Fibroblast of peridontal ligament (primary cell): ENCODE measurements at regions not wholly inside any gene's neighbourhood (a gene's known extent, or its start where the extent isn't known, plus 50 kb on each side); places are given as distances from the start of the nearest gene placed in this dataset.
"Not testable (repeated sequence)": the region's sequence is repeated elsewhere in the genome, so short reads cannot be mapped to it uniquely, and the experiment has no call there.

Experiments
- DNase-seq: peaks from one replicate; pipeline ENCODE4 v3.0.0-alpha.2; 2010; ENCODE audit errors: extremely low read depth

DNA sequence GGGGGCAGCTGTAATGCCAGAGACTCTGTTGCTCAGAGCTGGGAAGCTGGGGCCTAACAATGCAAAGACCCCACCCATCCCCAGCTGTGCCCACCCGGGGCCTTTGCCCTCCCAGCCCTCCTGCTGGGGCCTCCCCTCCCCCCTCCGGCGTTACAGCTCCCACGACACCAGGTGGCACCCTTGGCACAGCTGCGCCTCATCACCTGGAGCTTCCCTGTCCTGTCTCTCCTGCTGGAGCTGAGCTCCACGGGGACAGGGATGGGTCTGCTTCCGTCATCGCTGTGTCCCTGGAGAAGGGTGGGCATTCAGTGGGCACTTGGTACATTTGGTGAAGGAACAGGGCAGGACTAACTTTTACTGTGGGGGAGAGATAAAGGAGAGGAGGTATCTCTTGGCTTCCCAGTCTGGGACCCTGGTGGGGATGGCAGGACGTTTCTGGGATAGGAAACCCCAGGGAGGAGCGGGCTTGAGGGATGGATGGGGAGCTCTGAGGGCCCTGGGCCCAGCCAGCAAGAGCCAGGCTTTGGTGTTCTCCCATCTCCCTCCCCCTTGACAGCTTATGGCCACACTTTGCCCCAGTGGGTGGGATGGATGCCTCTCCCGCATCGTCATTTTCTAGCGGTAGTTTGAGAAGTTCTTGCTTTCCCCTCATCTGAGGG, 453.2 kb downstream of the PTPRU start:
- no peak for DNase-seq

DNA sequence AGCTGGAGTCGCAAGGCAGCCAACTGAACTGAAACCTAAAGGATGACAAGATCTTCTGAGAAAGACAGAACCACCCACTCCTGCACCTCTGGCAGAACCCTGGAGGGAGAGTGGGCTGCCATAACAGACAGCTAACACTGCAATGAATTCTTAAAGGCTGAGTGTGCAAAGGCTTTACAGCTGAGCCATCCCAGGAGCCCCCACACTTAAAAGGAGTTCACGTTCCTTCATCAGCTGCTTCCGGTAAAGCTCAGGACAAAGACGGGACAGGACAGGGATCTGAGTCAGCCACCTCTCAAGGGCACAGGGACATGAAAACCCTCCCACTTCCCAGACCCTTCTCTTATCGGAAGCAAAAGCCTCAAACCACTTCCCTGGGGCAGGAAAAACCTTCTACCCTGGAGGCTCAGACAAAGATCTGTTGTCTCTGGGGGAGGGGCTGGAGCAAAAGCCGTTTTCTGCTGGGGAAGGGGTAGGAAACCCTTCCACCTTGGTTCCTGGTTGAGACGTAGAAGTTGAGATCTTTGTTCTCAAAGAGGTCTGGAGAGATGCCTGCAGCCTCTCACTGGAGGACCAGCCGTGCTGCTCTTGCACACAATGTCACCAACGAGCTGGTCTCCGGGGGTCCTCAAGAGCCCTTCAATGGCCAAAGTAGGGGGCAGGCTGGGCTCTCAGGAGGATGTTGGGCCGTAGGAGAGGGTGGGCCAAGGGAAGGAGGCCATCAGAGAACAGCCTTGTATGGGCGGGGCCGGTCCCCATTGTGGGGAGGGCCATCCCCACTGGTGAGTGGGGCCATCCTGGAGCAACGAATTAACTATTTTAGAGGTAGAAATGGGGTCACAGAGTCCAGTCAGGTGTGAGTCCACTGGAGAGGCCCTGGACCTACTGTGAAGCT, 452.4 kb downstream of the PTPRU start:
- DNase-seq = peak; percentile 35

DNA sequence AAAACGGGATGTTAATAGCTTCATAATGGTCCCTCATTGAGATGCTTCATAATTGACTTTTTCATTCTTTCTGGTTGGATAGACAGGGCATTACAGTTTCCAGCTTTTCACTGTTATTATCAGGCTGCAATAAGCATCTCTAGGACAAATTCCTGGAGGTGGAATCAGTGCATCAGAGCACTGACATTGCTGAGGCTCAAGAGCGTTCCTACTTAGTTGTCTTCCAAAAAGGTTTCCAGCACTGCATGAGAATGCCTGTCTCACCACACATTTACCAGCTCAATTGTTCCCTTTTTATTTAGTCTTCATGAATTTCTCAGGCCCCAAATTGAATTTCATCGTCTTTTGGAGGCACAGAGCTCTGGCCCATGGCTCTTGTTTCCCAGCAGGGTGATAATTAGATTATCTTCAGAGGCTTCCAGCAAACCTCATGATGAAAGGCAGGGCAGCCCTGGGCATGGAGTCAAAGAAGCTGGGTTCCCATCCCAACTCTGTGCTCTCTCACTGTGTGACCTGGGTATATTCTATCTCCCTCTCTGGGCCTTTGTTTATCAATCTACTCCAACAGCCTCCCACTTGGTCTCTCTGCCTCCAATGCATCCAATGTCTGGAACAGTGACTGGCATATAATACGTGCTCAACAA, 451.4 kb downstream of the PTPRU start:
- peak; percentile 11 for DNase-seq

DNA sequence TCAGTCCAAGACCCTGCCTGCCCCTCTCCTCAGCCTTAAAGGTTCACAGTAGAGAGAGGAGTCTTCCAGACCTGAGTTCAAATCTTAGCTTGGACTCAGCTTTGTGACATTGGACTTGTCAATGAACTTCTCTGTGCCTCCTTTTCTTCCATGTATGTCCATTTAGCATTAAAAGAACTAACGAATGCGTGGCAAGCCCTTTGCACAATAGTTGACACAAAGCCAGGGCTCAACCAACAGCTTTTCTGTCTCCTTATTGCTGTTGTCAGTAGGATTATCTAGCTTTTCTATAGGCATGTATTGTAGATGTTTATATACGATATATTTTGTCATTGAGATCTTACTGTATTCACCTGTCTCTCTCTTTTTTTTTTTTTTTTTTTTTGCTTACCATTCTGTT, 450.8 kb downstream of the PTPRU start:
- DNase-seq = no peak

DNA sequence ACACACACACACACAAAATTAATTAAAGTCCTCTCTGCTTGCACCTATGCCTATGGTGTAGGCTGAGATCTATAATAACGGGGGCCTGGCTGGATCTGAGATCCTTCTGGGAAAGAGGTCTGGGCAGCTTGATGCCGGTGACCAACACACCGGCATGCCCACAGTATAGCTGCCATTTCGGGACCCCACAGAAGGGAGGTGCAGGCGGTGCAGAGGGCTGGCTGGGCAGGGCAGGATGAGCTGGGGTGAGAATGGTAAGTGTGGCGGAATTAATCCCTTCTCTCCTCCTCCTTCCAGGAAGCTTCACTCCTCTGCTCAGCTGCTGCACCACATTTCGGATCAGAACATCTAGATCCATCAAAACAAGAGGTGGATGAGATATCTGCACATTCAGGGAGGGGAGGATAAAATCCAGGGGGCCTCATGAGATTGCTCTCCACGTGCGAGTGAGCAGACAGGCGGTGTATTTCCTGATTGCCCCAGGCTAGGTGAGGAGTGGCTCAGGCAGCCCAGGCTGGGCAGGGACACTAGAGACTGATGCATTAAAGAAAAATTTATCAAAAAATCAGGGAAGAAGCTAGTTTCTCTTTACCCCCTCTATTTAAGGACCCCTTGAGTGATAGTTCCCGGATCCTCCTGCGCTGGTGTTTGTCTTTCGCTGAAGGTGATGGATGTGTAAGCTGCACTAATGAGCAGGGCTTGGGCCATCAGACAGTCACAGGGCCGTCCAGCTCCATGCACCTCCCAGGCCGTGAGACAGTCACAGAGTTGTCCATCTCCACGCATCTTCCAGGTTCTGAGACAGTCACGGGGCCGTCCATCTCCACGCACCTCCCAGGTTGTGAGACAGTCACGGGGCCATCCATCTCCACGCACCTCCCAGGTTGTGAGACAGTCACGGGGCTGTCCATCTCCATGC, 449.9 kb downstream of the PTPRU start:
- no peak for DNase-seq

DNA sequence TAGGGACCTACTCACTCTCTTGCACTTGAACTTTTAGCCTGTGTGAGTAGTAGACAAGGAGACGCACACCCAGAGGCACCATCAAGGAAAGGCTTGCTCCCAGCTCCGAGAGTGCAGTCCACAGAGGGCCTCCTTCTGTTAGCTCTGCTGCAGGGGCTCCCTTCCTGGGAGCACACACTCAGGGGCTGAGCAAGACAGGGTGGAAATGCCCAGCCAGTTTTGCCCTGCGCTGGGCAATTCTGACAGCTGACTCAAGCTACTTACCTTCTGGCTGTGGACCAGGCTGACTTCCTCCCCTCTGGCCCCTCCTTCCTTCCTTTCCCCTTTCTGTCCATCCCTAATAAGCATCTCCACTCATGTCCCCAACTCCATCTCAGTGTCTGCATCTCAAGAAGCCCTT, 449.1 kb downstream of the PTPRU start:
- no peak for DNase-seq

DNA sequence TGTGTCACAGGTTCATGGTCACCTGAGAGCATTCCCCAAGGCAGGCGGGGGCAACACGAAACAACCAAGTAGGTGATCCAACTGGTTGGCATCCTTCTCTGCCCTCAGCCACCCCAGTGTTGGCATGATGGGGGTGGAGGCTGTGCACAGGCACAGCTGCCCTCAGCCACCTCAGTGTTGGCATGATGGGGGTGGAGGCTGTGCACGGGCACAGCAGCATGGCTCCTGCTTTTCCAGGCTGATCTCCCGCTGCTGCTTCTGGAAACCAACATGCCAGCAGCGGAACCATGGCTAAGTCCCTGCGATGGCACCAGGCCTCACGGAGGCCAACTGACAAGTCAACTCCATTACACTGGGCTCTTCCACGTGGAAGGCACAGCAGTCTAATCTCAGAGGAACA, 447.8 kb downstream of the PTPRU start:
- DNase-seq = no peak

DNA sequence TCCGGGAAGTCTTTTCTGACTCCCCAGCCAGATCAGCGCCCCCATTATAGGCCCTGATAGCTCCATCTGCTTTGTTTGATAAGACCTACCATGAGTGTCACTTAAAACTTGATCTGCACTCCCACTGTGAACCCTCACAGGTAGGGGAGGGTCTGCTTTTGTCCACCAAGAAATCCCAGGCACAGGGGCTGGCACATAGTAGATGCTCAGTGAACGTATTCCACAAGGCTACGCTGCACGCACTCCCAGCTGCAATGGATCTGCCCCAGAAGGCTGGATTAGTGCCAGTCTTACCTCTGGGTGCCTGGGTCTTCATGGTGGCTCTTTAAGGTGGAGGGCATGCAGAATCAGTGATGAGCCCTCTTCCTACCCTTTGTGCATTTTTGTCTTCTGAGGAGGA, 447.1 kb downstream of the PTPRU start:
- DNase-seq = no peak

DNA sequence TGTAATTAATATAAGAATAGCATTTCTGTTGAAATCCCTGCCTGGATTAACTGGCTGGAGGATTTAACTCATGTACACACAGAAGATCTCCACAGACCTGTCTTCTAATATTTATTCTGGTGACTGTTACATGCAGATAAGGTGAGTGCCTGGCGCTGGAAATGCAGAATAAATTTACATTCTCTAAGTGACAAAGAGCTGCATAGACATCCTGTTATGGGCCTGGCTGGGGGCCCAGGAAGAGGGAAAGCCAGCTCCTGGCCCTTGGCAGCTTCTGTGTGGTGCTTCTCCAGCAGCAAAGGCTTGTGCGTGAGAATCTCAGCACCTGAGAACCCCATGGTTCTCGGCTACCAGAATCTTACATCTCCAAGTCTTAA, 446.6 kb downstream of the PTPRU start:
- no peak for DNase-seq

DNA sequence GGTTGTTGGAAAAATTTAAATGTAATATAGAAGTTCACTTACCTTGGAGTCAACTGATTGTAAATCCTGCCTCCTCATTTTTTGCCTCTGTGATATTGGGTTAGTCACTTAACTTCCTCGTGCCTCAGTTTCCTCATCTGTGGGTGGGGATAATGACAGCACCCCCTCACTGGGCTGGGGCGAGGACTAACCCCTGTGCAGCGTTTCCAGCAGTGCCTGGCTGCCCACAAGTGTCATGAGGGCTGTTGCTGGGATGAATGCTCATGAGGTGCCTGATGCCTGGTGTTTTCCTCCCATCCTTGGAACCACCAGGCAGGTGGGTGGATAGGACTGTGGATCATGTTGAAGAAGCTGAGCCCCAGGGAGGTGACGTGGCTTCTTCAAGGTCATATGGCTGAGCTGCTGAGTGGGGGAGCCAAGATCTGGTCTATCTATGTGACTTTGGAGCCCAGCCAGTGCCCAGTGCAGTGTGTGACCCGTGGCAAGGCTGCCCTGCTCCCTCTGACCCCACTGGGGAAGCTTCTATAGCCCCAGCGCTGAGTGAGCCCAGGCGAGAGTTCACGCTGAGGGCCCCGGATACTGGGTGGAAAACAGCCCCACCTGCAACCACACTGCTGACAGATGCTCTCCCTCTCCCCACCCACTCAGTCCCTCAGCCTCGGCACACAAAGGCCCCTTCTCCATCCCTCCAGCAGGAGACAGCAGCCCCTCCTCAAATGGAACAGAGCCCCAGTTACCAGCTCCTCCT, 446.0 kb downstream of the PTPRU start:
- no peak for DNase-seq

DNA sequence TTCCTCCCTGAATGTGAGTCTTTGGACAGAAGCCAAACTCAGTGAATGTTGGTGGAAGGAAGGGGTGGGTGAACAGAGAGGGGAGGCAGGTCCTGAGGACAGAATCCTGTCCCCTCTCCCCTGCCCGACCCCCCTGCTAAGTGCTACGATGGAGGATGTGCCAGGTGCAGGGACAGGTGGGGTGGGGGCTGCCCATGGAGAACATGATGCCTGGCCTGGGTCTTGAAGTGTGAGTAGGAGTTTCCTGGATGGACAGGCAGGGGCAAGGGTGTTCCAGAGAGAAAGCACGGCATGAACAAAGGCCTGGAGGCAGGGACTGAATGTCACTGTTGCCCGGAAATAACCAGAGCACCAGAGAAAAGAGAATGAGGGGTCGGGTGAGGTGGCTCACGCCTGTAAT, 445.1 kb downstream of the PTPRU start:
- DNase-seq = not testable (repeated sequence)

DNA sequence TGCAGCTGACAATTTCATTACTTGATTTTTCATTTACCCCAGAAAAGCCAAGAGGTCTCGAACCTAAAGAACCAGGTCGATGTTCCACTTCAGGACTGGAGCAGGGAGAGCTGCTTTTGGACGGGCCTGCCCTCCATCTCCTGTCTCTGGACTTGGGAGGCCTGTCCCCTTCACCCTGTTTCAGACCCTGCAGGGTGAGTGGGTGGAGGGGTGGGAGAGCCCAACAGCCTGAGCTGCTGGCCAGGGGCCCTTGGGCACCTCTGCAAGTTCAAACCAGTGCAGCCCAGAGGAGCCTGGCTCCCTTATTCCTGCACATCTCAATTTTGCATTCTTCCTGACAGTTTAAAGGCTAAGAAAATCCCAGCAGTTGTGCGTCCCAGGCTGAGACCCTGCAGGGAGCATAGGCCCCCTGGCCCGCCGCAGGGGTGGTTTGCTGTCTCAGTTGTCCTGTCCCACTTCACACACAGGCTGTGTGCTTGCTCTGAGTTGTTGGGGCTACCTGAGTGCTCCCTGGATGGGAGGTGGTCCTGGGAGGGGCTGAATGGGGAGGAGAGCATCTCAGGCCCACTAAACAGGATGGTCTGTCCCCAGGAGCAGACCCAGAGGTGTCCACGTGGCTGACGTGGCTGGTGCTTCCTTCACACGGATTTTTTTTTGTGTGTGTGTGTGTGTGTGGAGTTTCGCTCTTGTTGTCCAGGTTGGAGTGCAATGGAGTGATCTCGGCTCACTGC, 443.7 kb downstream of the PTPRU start:
- no peak for DNase-seq

DNA sequence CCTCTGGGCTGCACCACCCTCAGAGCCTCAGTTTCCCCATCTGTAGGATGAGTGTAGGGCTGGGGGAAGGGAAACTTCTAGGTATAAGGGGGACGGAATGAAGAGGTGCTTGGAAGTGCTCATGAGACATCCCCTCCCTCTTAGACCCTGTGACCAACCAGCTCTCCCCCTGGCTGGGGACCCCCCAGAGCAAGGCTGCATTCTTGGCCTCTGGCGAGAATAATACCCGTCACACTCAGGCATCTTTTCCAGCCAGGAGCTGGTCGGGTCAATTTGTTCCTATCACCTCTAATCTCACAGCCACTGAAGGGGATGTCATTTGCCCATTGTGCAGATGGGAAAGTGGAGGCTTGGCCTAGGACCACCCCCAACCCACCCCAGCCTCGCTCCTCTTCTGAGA, 443.0 kb downstream of the PTPRU start:
- DNase-seq = no peak

DNA sequence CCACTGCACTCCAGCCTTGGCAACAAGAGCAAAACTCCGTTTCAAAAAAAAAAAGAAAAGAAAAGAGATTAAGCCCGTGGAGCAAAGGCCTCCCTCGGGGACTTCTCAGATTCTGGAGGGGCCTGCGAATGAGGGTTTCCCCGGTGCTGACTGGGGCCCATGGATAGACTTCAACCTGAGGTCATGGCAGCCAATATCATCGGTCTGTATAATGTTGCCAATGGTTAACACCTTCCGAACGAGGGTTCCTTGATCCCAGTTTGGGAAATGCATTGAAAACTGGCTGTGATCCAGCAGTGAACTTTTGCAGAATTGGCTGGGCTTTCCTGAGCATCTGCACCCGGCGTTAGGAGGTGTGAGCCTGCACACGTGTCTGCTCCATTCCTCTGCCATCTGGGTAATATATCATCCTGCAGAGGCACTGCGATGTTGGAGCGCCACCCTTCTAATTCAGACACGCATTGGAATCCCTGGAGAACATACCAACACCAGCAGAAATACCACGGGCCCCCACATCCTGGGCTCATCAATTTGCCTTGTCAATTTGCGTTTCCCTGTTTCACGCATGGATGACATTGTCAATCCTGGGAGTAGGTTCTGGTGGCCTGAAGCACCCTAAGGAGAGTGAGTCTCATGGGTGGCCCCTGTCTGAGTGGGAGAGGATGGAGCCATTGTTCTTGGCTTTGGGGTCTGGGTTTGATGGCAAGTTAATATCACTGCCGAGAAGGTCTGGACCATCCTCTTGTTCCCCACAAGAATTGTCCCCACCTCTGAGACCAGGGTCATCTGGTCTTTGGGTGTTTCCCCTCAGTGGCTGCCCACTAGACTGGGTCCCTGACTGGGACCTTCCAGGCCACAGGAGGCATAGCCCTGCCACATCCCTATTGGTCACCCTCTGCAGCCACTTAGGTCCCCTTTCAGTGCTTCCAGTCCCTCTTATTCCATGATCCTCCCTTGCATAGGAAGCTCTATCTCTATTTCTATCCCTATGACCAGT, 441.0 kb downstream of the PTPRU start:
- DNase-seq = no peak

DNA sequence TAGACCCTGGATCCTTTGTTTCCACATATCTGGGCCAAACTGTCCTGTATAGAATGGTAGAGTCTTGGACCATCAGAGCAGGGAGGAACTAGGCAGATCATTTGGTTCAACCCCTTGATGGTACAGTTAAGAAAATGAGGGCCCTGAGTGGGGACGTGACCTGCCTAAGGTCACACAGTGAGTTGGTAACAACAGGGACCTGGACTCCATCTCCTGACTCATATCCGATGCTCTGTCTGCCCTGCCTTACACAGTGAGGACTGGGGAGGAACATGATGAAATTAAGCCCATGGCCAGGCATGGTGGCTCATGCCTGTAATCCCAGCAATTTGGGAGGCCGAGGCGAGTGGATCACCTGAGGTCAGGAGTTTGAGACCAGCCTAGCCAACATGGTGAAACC, 440.2 kb downstream of the PTPRU start:
- no peak for DNase-seq

DNA sequence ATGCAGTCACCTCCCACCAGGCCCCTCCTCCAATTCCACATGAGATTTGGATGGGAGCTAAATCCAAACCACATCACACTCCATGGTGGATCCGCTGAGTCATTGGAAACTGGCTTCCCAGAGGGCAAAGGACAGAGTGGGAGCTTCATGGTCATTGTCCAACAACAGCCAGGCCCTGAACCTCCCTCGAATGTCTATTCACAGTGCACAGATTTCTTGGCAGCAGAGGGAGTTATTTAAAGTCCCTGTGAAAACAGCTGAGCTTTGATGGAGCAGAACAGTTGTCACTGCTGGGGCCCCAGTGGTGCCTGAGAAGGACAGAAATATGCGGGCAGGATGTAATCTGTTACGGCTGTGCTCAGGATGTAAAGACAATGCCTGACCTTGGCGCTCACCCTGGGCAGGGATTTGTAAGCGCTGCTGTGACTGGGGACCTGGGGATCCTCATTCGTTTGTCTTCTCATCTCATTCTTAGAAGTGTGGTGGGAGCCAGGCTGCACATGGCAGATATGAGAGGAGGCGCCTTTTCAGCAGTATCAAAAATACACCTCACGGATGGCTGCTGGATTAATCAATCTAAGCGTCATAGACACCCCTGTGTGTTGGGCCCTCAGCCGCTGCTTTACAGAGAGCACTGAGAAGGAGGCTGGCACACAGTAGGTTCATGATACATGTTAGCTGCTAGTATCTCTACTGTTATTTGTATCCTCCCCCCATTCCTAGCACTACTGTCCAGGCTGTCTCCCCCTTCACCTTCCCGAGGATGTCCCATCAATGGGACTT, 439.4 kb downstream of the PTPRU start:
- no peak for DNase-seq

DNA sequence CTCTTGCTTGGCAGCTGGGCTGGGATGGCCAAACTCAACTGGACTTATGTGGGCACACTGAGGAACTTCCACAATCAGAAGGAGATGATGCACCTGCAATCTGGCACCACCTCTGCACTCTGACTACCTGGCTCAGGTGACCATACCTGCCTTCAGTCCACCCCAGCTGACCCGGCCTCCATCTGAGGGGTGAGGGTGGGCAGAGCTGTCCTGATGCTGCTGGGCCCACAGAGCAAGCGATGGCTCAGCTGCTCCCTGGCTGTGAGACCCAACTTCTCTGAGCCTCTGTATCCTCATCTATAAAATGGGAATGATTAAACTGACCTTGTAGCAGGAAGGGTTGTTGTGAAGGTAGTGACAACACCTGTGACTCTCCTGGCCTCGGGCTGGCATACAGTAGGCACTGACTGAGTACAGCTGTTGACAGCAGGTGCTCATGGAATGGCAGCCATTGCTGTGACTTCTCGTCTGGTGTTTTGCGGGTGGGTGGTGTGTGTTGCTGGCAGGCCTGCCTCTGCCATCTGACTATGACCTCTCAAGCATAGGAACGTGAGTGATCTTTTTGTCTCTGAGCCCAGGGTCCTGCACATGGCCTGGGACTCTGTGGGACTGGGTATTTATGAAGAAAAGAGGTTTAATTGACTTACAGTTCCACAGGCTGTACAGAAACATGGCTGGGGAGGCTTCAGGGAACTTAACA, 438.5 kb downstream of the PTPRU start:
- no peak for DNase-seq
